DOHH2 (cell line): ENCODE measurements at regions not wholly inside any gene's neighbourhood (a gene's known extent, or its start where the extent isn't known, plus 50 kb on each side); places are given as distances from the start of the nearest gene placed in this dataset.

Experiments
- H3F3A ChIP-seq: fragments of 200-600 bp; sonication (generic), shearing (Covaris generic); 2 replicates; pipeline ENCODE4 v1.6.0; 2016; ENCODE audit warnings: antibody characterized with exemption, mild to moderate bottlenecking; ENCODE audit not compliant: control insufficient read depth, insufficient read depth
- H3K27ac ChIP-seq: fragments of 200-600 bp; sonication (generic); 2 replicates; pipeline ENCODE4 v1.5.1; 2014; ENCODE audit warnings: low read depth, mild to moderate bottlenecking, low read length, moderate library complexity
- H3K27me3 ChIP-seq: fragments of 200-600 bp; sonication (generic); 2 replicates; pipeline ENCODE4 v1.6.1; 2014; ENCODE audit warnings: mild to moderate bottlenecking, low read length, mixed read lengths; ENCODE audit not compliant: control insufficient read depth
- H3K36me3 ChIP-seq: fragments of 200-600 bp; sonication (generic); 2 replicates; pipeline ENCODE4 v1.6.1; 2014; ENCODE audit warnings: mild to moderate bottlenecking, low read length, moderate library complexity, mixed read lengths; ENCODE audit not compliant: control insufficient read depth
- H3K4me1 ChIP-seq: fragments of 200-600 bp; sonication (generic); 2 replicates; pipeline ENCODE4 v1.6.1; 2014; ENCODE audit warnings: mild to moderate bottlenecking, low read length, mixed read lengths; ENCODE audit not compliant: control insufficient read depth
- H3K4me2 ChIP-seq: fragments of 200-600 bp; sonication (generic); 2 replicates; pipeline ENCODE4 v1.6.0; 2014; ENCODE audit warnings: mild to moderate bottlenecking, low read length, moderate library complexity
- H3K4me3 ChIP-seq: fragments of 200-600 bp; sonication (generic); 2 replicates; pipeline ENCODE4 v1.5.1; 2014; ENCODE audit warnings: mild to moderate bottlenecking, low read length, mixed read lengths
- H3K79me2 ChIP-seq: fragments of 200-600 bp; sonication (generic); 2 replicates; pipeline ENCODE4 v1.6.1; 2014; ENCODE audit warnings: mild to moderate bottlenecking, low read length, mixed read lengths; ENCODE audit not compliant: control insufficient read depth
- H3K9me2 ChIP-seq: fragments of 200-600 bp; sonication (generic); replicated peaks from 2 replicates; pipeline ENCODE4 v1.6.1; 2014; ENCODE audit warnings: mild to moderate bottlenecking, low read length, mixed read lengths; ENCODE audit not compliant: control insufficient read depth
- H3K9me3 ChIP-seq: fragments of 200-600 bp; sonication (generic); 2 replicates; pipeline ENCODE4 v1.6.1; 2014; ENCODE audit warnings: antibody characterized with exemption, low read length, mixed read lengths; ENCODE audit not compliant: control insufficient read depth, insufficient read depth
- H4K20me1 ChIP-seq: fragments of 200-600 bp; sonication (generic); 2 replicates; pipeline ENCODE4 v1.6.0; 2014; ENCODE audit warnings: low read depth, mild to moderate bottlenecking, antibody characterized with exemption, low read length, moderate library complexity; ENCODE audit not compliant: control insufficient read depth, insufficient read depth
- CTCF ChIP-seq: fragments of 200-600 bp; sonication (generic); IDR thresholded peaks from one replicate; pipeline ENCODE4 v1.5.1; 2014; ENCODE audit warnings: antibody characterized with exemption, mild to moderate bottlenecking, low read depth, low read length; ENCODE audit not compliant: poor library complexity, severe bottlenecking
- EZH2phosphoT487 ChIP-seq: fragments of 200-600 bp; sonication (generic); IDR thresholded peaks from 2 replicates; pipeline ENCODE4 v1.6.1; 2017; ENCODE audit warnings: borderline replicate concordance, mild to moderate bottlenecking, antibody characterized with exemption, low read length, moderate library complexity, mixed read lengths

- Histone ChIP-seq H3K4me3 (no peak overlapping the region), H3K36me3 (no peaks in the 10 kb centered on the region), H3K27me3 (no peaks in the 10 kb centered on the region), H3K4me2 (no peak overlapping the region), H4K20me1 (no peaks in the 10 kb centered on the region), H3K27ac (no peak overlapping the region), H3K79me2 (no peaks in the 10 kb centered on the region), H3F3A (no peaks in the 10 kb centered on the region), H3K9me3 (no peaks in the 10 kb centered on the region), H3K4me1 (no peaks in the 10 kb centered on the region), H3K9me2 (no peaks in the 10 kb centered on the region)
- no peak for TF ChIP-seq CTCF
- TF ChIP-seq EZH2phosphoT487 = no peak
These were observed 753.3 kb upstream of the ZNF608 start for GRCh38 chr5:125499636-125500332.

- Histone ChIP-seq H4K20me1 (no peaks in the 10 kb centered on the region), H3K9me3 (no peaks in the 10 kb centered on the region), H3K27me3 (no peaks in the 10 kb centered on the region), H3K4me2 (no peak overlapping the region), H3K9me2 (no peaks in the 10 kb centered on the region), H3F3A (no peaks in the 10 kb centered on the region), H3K4me1 (no peaks in the 10 kb centered on the region), H3K27ac (no peak overlapping the region), H3K79me2 (no peaks in the 10 kb centered on the region), H3K36me3 (no peaks in the 10 kb centered on the region), H3K4me3 (no peak overlapping the region)
- TF ChIP-seq CTCF (no peak), EZH2phosphoT487 (no peak)
These were observed 755.0 kb upstream of the ZNF608 start for GRCh38 chr5:125501396-125501795.

- Histone ChIP-seq H3F3A (no peaks in the 10 kb centered on the region), H3K4me1 (no peaks in the 10 kb centered on the region), H4K20me1 (no peaks in the 10 kb centered on the region), H3K36me3 (no peaks in the 10 kb centered on the region), H3K27ac (no peak overlapping the region), H3K9me3 (no peaks in the 10 kb centered on the region), H3K4me2 (no peak overlapping the region), H3K4me3 (no peak overlapping the region), H3K9me2 (no peaks in the 10 kb centered on the region), H3K27me3 (no peaks in the 10 kb centered on the region), H3K79me2 (no peaks in the 10 kb centered on the region)
- TF ChIP-seq CTCF = no peak
These were observed 757.5 kb upstream of the ZNF608 start for GRCh38 chr5:125503946-125504345.

- no peak overlapping the region for H3K4me3 ChIP-seq
- no peaks in the 10 kb centered on the region for H3K9me2 ChIP-seq
- no peak overlapping the region for H3K27ac ChIP-seq
- H3K27me3 ChIP-seq = no peaks in the 10 kb centered on the region
- H3K4me2 ChIP-seq = no peak overlapping the region
- H3K4me1 ChIP-seq = no peaks in the 10 kb centered on the region
- no peaks in the 10 kb centered on the region for H3F3A ChIP-seq
- H3K79me2 ChIP-seq = no peaks in the 10 kb centered on the region
- H3K9me3 ChIP-seq = no peaks in the 10 kb centered on the region
- no peak for TF ChIP-seq EZH2phosphoT487
- TF ChIP-seq CTCF = no peak
- H4K20me1 ChIP-seq = no peaks in the 10 kb centered on the region
- H3K36me3 ChIP-seq = no peaks in the 10 kb centered on the region
These were observed 758.7 kb upstream of the ZNF608 start for GRCh38 chr5:125505115-125505514.
